Ramos (cell line): ENCODE measurements at regions not wholly inside any gene's neighbourhood (a gene's known extent, or its start where the extent isn't known, plus 50 kb on each side); places are given as distances from the start of the nearest gene placed in this dataset.

Source experiments
- in situ Hi-C: fragments of 300-500 bp; cut with MboI; formaldehyde crosslinking; loops from one replicate; pipeline ENCODE4 v1.14.3; 2022; ENCODE audit warnings: low sequenced_read_pairs; ENCODE audit not compliant: unreplicated experiment

DNA sequence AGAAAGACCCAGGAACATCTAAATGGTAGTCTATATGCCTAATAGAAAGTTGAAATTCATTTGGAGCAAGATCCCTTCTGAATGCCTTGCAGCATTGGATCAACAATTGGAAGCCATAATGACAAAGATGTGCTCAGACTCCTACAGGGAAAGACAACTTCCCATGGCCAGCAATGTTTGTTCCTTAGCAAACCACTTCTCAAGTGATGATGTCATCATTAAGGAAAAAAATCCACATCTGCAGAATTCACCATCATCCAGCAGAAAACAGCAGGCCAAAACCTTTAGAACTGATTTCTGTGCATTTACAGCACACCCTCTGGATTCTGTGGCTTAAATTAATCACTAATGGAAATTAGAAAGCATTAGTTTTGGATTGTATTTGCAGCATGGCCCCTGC, 82.4 kb upstream of the ZIC3 start:
- in situ Hi-C loops: no loop called here

DNA sequence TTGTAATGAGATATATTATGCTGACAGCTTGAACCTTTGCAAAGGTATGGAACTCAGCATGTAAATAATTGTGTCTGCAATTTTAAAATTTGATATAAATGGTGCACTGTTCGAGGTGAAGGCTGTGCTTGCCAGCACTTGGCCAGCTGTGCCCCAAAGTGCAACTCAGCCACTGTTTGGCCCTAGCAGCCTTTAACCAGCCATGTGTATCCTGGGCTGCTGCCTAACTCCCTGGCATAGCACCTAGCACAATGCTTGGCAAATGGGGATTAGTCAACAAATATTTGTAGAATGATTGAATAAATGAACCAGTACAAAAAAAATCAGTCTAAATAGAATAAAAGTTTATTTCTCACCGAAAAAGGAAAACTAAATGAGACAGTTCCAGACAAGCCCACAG, 83.8 kb upstream of the ZIC3 start:
- in situ Hi-C loops: no loop called here

- in situ Hi-C loops: no loop called here
These were observed 86.5 kb upstream of the ZIC3 start for GRCh38 chrX:137479386-137479785.

DNA sequence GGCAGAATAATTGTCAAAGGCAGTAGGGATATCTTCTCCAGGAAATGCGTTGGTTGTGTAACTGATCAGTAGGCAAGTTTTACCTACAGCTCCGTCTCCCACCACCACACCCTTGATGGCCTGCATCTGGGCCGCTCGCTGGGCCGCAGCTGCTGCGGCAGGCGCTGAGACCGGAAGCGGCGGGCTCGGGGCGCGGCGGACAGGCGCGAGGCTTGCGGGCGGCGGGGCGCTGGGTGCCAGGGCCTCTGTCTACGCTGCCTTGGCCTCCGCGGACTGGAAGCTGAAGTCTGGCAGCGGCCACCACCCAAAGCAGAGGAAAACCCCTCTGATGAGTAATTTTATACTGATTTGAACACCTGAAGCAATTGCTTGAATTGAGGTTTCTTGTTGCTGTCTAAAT, 124.2 kb upstream of the ZIC3 start:
- in situ Hi-C loops: no loop called here

DNA sequence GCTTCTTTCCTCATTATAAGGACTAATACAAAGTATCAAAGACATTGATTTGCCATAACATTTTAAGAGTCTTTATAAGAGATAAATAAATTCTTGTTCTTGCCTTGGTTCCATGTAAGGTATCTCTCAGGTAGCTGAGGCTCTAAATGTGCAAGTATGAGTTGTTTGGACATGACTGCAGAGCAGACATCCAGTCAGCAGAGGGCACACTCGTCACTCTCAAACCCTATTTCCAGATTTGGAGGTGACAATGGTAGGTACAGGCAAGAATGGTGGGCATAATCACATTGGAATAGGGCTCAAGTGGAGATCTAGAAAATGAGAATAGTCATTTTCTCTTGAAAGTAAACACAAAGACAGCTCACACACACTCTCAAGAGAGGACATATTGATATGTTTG, 133.3 kb upstream of the ZIC3 start:
- in situ Hi-C loops: no loop called here

DNA sequence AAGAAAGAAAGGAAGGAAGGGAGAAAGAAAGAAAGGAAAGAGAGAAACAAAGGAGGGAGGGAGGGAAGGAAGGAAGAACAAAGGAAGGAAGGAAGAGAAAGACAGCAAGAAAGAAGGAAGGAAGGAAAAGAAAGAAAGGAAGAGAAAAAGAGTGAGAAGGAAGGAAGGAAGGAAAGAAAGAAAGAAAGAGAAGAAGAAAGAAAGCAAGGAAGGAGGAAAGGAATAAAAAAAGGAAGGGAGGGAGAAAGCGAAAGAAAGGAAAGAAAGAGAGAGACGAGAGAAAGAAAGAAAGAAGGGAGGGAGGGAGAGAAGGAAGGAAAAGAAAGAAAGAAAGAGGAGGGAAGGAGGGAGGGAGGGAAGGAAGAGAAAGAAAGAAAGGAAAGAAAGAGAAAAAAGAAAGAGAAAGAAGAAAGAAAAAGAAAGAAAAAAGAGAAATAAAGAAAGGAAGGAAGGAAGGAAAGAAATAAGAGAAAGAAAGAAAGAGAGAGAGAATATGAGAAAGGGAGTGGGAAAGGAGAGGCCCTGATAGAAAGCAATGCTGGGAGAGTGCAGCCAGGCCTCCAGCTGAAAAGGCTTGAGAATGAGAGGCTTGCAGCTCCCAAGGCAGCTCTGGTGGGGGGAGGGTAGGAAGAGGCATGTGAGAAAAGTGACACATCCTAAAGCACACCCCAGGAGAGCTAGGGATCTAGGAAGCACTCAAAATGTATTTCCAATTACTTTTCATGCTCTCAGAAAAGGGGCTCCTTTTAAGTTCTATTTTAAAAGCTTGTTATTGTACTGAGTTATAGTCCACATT, 134.0 kb upstream of the ZIC3 start:
- in situ Hi-C loops: no loop called here

- in situ Hi-C loops: no loop called here
These were observed 134.9 kb upstream of the ZIC3 start for GRCh38 chrX:137430984-137431475.

DNA sequence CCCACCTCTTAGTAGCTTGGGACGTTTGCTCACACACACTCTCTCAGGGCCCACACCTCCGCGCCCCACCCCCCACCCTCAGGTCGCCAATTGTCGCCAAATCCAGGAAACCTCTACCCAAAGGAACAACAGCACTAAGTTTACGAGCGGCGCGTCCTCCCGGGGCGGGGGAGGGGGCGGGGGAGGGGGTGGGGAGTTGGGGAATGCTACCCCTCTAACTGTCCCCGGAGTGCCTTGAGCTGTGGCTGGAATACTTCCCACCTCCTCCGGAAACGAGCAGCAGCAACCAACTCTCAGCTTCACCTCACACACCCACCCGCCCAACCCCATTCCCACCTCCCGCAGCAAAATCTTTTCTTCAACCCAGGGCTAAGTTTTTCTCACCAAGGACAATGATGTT, 135.6 kb upstream of the ZIC3 start:
- in situ Hi-C loops: no loop called here

- in situ Hi-C loops: no loop called here
These were observed 136.9 kb upstream of the ZIC3 start for GRCh38 chrX:137428766-137429591.

DNA sequence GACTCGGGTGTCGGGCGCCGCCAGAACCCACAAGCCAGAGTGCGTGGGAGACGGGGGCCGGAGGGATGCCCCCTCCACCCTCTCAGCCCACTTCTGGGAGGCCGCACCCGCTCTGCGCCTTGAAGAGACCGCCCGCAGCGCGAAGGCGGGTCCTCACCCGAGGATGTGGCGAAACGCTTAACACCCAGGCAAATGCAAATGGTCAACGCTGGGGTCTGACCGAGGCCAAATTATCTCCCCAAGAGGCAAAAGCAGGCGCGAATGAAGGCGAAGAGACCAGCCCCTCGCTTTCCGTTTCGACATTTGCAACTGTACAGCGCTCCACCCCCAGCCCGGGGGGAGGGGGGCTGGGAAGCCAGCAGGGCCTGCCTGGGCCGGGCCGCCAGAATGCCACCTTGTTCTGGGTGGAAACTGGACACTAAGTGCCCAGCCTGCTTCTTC, 137.7 kb upstream of the ZIC3 start:
- in situ Hi-C loops: no loop called here

DNA sequence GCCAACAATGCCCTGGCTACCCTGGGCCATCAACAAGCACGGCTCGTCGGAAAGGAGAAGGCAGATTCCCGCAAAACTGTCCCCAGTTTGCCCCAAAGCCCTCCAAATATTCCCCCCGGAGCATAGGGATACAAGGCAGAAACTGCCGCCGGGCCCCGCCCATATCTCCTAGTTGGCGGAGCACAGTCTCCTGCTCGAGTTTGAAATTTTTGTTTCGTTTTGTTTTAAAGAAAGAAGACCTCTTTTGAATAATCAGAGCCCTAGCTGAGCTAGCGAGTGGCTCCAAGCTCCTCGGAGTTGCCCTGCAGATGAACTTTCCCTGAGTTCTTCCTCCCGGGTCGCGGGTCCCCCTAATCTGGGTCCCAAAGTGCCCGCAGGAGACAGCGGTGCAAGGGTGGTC, 138.1 kb upstream of the ZIC3 start:
- in situ Hi-C loops: no loop called here

DNA sequence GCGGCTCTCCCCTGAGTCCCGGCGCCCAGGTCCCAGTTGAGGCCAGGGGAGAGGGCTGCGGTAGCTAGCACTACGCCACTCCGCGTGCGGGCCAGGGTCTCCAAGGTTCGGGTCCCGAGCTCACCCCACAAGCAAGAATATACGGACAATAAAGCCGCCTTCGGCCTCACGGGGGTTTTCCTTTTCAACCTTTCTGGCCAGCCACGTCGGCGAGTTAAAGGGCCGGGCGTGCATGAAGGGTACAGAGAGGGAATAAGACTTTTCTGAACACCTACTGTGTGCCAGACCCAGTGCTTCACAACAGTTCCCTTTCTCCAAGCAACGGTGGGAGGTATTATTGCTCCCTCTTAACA, 138.5 kb upstream of the ZIC3 start:
- in situ Hi-C loops: no loop called here

DNA sequence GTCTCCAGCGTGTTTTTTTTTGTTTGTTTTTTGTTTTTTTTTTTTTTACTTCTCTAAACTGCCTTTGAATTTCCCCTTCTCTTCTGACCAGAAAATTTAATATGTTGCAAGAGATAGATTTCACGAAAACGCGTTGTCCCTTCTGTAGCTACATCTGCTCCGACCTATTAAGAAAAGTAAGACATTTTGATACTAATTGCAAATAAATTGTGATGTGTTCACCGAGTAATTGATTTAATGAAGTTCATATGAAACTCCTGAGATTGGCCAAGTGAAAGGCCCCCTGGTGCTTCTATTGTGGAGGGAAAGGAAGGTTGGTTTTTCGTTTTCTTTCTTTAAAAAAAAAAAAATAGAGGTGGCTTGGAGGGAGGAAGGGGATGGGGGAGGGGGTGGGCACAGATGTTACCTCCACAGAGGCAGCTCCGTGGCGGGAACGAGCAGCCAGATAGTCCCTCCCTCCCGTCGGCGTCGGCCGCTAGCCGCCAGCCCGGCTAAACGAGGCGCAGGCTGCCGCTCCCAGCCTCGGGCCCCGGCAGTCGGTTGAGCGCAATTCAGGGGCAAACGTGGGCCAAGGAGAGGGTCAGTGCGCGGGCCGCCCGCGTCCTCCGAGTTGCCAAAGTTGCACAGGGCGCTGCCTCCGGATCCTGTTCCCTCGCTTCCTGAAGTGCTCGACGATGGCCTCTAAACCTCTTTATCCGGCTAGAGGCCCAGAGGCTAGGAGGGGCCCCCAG, 139.1 kb upstream of the ZIC3 start:
- in situ Hi-C loops: no loop called here

GRCh38 chrX:137425986-137426385, 139.9 kb upstream of the ZIC3 start:
- in situ Hi-C loops: no loop called here

- in situ Hi-C loops: no loop called here
These were observed 140.5 kb upstream of the ZIC3 start for GRCh38 chrX:137425273-137425902.

GRCh38 chrX:137424679-137425078, 141.2 kb upstream of the ZIC3 start:
- in situ Hi-C loops: no loop called here

- in situ Hi-C loops: no loop called here
These were observed 142.7 kb upstream of the ZIC3 start for GRCh38 chrX:137423241-137423640.

- in situ Hi-C loops: no loop called here
These were observed 147.8 kb upstream of the ZIC3 start for GRCh38 chrX:137418086-137418485.

DNA sequence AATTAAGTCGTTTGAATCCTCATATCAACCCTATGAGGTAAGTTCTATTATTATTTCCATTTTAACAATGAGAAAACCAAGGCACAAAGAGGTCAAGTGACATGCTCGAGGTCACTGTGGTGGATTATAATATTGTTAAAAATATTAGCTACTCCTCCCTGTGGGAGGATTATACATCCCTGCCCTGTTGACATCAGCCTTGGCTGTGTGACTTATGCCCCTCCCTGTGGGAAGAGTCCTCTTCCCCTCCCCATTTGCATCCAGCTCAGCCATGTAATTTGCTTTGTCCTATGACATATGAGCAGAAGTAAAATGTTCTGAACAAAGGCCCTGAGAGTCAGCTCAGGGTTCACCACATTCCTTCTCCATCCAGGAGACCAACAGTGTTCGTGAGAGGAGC, 152.7 kb upstream of the ZIC3 start:
- in situ Hi-C loops: no loop called here

DNA sequence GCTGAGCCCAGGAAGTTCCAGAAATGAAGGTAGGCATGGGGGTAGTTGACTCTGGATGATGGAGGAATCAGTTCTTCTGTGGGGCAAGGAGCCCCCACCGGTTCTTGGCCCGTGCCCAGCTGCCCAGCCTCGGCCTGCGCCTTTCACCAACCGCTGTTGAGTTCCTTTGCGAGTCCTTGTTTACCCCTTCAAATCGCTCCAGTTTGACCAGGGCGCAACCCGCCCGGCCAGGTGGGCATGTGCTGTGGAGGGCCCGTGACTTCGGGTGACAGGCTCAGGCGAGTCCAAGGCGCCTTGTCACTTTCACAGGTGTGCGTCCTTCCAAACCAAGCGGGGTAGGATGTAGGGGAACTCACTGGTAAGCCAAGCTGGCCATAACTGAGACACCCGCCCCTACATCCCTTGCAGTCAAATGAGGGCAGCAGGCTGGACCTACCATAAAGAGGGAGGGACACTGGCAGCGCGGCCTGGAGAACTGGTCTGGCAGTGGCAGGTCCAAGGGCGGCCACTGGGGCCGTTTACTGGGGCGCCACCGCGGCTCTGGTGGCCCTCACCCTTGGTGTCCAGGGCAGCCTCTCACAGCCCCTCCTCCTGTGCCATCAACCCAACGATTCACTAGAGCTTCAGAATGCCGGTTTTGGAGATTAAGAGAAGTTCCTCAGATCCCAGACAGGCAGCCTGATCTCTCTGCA, 160.3 kb upstream of the ZIC3 start:
- in situ Hi-C loops: no loop called here
